ENCODE measurements at regions not wholly inside any gene's neighbourhood (a gene's known extent, or its start where the extent isn't known, plus 50 kb on each side); places are given as distances from the start of the nearest gene placed in this dataset.

GRCh38 chr16:85981826-85982562 lies 83.0 kb downstream of the IRF8 start:
- TF ChIP-seq CTCF (IDR thresholded peaks at IDR 0.05; ENCODE audit: low read depth, low read length, poor library complexity, severe bottlenecking) (no peak), EZH2phosphoT487 (IDR thresholded peaks at IDR 0.05; ENCODE audit: borderline replicate concordance, low read length) (no peak)

Measured in DOHH2 (cell line).